Femur (tissue), 1 donor: ENCODE measurements at regions not wholly inside any gene's neighbourhood (a gene's known extent, or its start where the extent isn't known, plus 50 kb on each side); places are given as distances from the start of the nearest gene placed in this dataset.

Experiments
- DNase-seq: peaks from one replicate; pipeline ENCODE4 v3.0.0-alpha.2; 2017

DNA sequence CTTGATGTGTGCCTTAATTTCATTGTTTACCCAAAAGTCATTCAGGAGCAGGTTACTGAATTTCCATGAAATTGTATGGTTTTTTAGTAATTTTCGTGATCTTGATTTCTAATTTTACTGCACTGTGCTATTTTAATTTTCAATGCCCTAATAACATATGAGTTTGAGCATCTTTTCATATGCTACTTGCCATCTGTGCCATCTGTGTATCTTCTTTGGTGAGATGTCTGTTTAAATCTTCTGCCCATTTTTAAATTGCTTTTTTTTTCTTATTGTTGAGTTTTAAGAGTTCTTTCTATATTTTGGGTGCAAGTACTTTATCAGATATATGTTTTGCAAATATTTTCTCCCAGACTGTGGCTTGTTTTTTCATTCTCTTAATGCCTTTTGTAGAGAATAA, 165.9 kb downstream of the ST6GAL2 start:
- no peak for DNase-seq

DNA sequence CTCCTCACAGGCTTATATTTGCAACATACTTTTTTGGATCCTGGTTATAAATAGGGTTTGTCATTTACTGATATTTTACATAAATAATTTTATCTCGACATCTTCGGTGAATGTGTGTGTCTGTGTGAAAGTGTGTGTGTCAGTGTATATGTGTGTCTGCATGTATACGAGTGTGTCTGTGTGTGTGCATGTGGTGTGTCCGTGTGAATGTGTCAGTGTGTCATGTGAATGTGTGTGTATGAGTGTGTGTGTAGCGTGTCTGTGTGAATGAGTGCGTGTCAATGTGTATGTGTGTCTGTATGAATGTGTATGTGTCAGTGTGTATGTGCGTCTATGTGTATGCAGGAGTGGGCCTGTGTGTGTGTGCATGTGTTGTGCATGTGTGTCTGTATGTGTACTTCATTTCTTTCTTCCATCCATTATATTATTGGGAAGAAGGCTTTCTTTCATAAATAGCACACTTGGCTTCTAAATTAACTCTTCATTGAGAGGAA, 161.6 kb downstream of the ST6GAL2 start:
- DNase-seq, result no peak

DNA sequence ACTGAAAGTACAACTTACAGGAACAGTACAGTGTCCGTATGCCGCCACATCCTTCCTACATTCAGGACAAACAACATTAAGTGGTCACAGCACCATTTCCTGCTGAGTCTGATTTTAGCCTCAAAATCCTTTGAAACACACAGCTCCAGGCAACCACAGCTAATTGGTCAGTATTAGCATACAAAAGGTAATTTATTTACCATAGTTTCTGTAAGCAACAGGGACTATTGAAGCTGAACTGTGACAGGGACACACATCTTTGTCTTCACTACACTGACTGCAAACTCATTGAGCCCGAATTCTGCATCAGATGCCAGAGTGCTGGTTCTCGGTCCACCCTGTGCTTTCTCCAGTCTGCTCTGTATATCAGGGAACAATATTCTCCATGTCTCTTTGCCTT, 151.8 kb downstream of the ST6GAL2 start:
- DNase-seq, result no peak

DNA sequence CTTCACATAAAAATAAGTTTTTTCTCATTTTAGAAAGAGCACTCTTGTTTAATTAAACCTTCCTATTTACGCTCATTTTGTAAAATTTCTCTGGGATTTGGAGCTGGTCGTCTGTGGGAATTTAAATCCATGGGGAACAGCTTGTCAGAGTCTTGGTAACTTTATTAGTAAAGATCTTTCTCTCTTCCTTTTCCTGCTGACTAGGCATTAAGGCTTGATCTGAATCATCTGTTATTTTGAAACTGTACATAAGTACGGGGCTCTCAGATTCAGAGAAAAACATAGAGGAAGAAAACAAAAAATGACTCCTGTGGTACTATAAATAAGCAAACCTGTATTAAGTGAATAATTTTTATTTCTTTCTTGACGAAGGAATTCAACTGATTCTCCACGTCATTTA, 150.2 kb downstream of the ST6GAL2 start:
- DNase-seq, result no peak

DNA sequence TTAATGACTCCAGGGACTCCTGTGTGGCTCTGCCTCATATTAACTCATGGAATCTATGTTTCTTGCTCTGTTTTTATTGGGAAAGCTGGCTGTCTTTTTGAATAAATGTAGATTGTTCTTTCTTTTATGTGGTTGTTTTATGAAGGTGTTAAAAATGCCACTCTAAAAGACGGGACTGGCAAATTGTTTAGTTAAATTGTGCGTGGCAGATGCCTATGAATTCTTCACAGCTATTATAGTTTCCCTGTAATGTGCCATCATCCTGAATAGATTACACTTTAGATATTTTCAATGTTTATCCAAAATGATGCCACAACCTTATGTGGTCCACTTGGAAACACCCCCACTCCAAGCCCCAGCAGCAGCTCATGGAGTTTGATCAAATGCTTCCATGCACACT, 149.7 kb downstream of the ST6GAL2 start:
- DNase-seq, result no peak

DNA sequence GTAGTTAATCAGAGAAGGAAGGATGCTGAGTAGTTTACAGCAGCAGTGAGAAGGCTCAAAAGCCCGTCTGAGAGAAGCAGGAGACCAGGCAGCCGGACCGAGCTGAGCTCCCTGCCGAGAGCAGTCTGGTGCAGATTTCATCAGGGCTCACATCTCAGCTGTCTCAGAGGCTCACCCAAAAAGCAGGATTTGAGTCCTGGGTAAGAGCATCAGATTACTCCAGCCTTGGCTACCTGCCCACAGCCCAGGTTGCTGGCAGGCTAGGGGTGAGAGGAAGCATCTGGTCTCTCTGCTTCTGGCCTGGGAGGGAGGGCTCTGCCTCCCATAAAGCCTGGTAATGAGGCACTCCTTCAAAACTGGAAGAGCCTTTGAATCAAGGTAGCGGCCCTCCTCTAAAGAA, 140.5 kb downstream of the ST6GAL2 start:
- peak; percentile 70 for DNase-seq

DNA sequence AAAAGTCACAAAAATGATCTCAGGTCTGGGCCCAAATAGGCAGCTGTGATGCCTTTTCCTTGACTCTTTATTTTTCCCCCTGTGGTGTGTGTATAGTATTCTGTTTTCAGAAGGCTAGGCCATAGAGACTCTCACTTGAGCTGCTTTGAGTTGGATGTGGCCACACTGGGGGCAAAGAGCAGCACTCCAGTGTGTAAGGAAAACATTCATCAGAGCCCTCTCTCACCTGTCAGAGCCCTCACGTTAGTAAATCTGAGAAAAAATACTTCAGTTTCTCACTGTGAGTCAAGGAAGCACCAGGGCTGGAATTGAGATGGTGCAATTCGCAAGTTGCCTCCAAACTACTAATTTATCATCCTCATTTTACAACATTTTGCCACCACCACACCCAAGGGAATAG, 136.1 kb downstream of the ST6GAL2 start:
- no peak for DNase-seq
